ENCODE measurements at regions not wholly inside any gene's neighbourhood (a gene's known extent, or its start where the extent isn't known, plus 50 kb on each side); places are given as distances from the start of the nearest gene placed in this dataset.
"Not testable (repeated sequence)": the region's sequence is repeated elsewhere in the genome, so short reads cannot be mapped to it uniquely, and the experiment has no call there.

- DNase-seq (ENCODE audit: low spot score): not testable (repeated sequence)
Measured at GRCh38 chr2:90295036-90295750, 1603.7 kb downstream of the RPIA start.

- DNase-seq (ENCODE audit: low spot score): not testable (repeated sequence)
Measured at GRCh38 chr2:90296484-90296777, 1605.0 kb downstream of the RPIA start.

- not testable (repeated sequence) for DNase-seq (ENCODE audit: low spot score)
Measured at GRCh38 chr2:90297701-90298100, 1606.2 kb downstream of the RPIA start.

- DNase-seq (ENCODE audit: low spot score): not testable (repeated sequence)
Measured at GRCh38 chr2:90298126-90298755, 1606.8 kb downstream of the RPIA start.

GRCh38 chr2:90298983-90299382 is 1607.5 kb downstream of the RPIA start:
- DNase-seq (ENCODE audit: low spot score): peak; percentile 4

- not testable (repeated sequence) for DNase-seq (ENCODE audit: low spot score)
Measured at GRCh38 chr2:90322982-90323381, 1631.5 kb downstream of the RPIA start.

- not testable (repeated sequence) for DNase-seq (ENCODE audit: low spot score)
Measured at GRCh38 chr2:90323612-90324558, 1632.4 kb downstream of the RPIA start.

GRCh38 chr2:90324672-90325071 is 1633.2 kb downstream of the RPIA start:
- not testable (repeated sequence) for DNase-seq (ENCODE audit: low spot score)

GRCh38 chr2:90325796-90326353 is 1634.4 kb downstream of the RPIA start:
- not testable (repeated sequence) for DNase-seq (ENCODE audit: low spot score)

GRCh38 chr2:90355546-90355945 is 1664.1 kb downstream of the RPIA start:
- DNase-seq (ENCODE audit: low spot score): not testable (repeated sequence)

- DNase-seq (ENCODE audit: low spot score): not testable (repeated sequence)
Measured at GRCh38 chr2:90359344-90359743, 1667.9 kb downstream of the RPIA start.

GRCh38 chr2:90359887-90360730 is 1668.6 kb downstream of the RPIA start:
- DNase-seq (ENCODE audit: low spot score): not testable (repeated sequence)

- DNase-seq (ENCODE audit: low spot score): not testable (repeated sequence)
Measured at GRCh38 chr2:90360731-90361035, 1669.2 kb downstream of the RPIA start.

All from SW480 (cell line).